IMR-90 (cell line): ENCODE measurements at regions not wholly inside any gene's neighbourhood (a gene's known extent, or its start where the extent isn't known, plus 50 kb on each side); places are given as distances from the start of the nearest gene placed in this dataset.
A peak's percentile ranks its signal among the peaks of the same experiment; 100 is the strongest.

ENCODE experiments used
- ATAC-seq: fragments of 200-7000 bp; cut with Tn5 transposase; 2 replicates; pipeline ENCODE4 v1.9.1; 2020; ENCODE audit warnings: low read depth, mild to moderate bottlenecking, moderate library complexity
- BruUV-seq: library from RNA; stranded (reverse); fragments of 400-500 nt; replicated peaks from 2 replicates; lab custom pipeline; 2021; lab: Mats Ljungman, UMichigan
- CTCF ChIA-PET: fragments of 300-600 bp; formaldehyde crosslinking; extraction: SDS; loops from one replicate; lab custom pipeline; 2021; ENCODE audit warnings: antibody characterized with exemption; lab: Yijun Ruan, JAX
- POLR2A ChIA-PET: fragments of 300-600 bp; sonication (Branson Sonifier 250); formaldehyde crosslinking; loops from one replicate; lab custom pipeline; 2022; ENCODE audit warnings: antibody characterized with exemption; ENCODE audit not compliant: unreplicated experiment; lab: Charles Lee
- DNase-seq: peaks from one replicate; pipeline ENCODE4 v3.0.0; 2013
- H2AFZ ChIP-seq: replicated peaks from 2 replicates; pipeline ENCODE3; 2013; ENCODE audit warnings: low read length, mild to moderate bottlenecking; ENCODE audit not compliant: poor library complexity
- H2AK5ac ChIP-seq: 2 replicates; pipeline ENCODE4 v1.6.1; 2013; ENCODE audit warnings: low read depth, low read length, inconsistent platforms
- H2AK9ac ChIP-seq: replicated peaks from 2 replicates; pipeline ENCODE3; 2013; ENCODE audit warnings: mild to moderate bottlenecking, low read depth, low read length, moderate library complexity; ENCODE audit not compliant: poor library complexity
- H2BK120ac ChIP-seq: 2 replicates; pipeline ENCODE4 v1.6.1; 2013; ENCODE audit warnings: low read depth, low read length, inconsistent platforms
- H2BK15ac ChIP-seq: 3 replicates; pipeline ENCODE4 v1.6.1; 2013; ENCODE audit warnings: low read depth, low read length, inconsistent platforms
- H2BK20ac ChIP-seq: 2 replicates; pipeline ENCODE4 v1.6.1; 2013; ENCODE audit warnings: low read depth, mild to moderate bottlenecking, inconsistent platforms, low read length, moderate library complexity
- H2BK5ac ChIP-seq: 2 replicates; pipeline ENCODE4 v1.6.1; 2013; ENCODE audit warnings: mild to moderate bottlenecking, low read depth, low read length, inconsistent platforms; ENCODE audit not compliant: poor library complexity, severe bottlenecking
- H3K14ac ChIP-seq: replicated peaks from 2 replicates; pipeline ENCODE4 v1.6.1; 2013; ENCODE audit warnings: low read depth, low read length, inconsistent platforms
- H3K18ac ChIP-seq: 2 replicates; pipeline ENCODE4 v1.6.1; 2013; ENCODE audit warnings: low read depth, low read length, control low read depth
- H3K23ac ChIP-seq: 2 replicates; pipeline ENCODE4 v1.6.1; 2013; ENCODE audit warnings: low read depth, low read length, inconsistent platforms
- H3K27ac ChIP-seq: 2 replicates; pipeline ENCODE4 v1.5.1; 2013; ENCODE audit warnings: mild to moderate bottlenecking, control low read depth, low read length; ENCODE audit not compliant: insufficient read depth
- H3K27me3 ChIP-seq: 2 replicates; pipeline ENCODE4 v1.6.1; 2013; ENCODE audit warnings: low read length; ENCODE audit not compliant: control insufficient read depth, insufficient read depth
- H3K36me3 ChIP-seq: 2 replicates; pipeline ENCODE4 v1.6.1; 2013; ENCODE audit warnings: low read length, mixed read lengths; ENCODE audit not compliant: control insufficient read depth, insufficient read depth
- H3K4ac ChIP-seq: 2 replicates; pipeline ENCODE4 v1.6.1; 2013; ENCODE audit warnings: low read depth, low read length, inconsistent platforms
- H3K4me1 ChIP-seq: 2 replicates; pipeline ENCODE4 v1.6.1; 2013; ENCODE audit warnings: low read length, mixed read lengths; ENCODE audit not compliant: control insufficient read depth, insufficient read depth
- H3K4me2 ChIP-seq: 2 replicates; pipeline ENCODE4 v1.6.1; 2013; ENCODE audit warnings: low read depth, mild to moderate bottlenecking, control low read depth, low read length, moderate library complexity
- H3K4me3 ChIP-seq: 2 replicates; pipeline ENCODE4 v1.5.1; 2013; ENCODE audit warnings: low read depth, mild to moderate bottlenecking, control low read depth, low read length, moderate library complexity; ENCODE audit not compliant: insufficient read depth
- H3K56ac ChIP-seq: 2 replicates; pipeline ENCODE4 v1.6.1; 2013; ENCODE audit warnings: low read length, inconsistent platforms; ENCODE audit not compliant: insufficient read depth; ENCODE audit errors: extremely low read depth
- H3K79me1 ChIP-seq, 2 experiments: 2 replicates each; pipeline ENCODE4 v1.6.1; 2013; ENCODE audit warnings: low read length in 2 of 2, inconsistent platforms in 1 of 2, low read depth in 1 of 2
- H3K9ac ChIP-seq: 2 replicates; pipeline ENCODE4 v1.6.1; 2013; ENCODE audit warnings: low read depth, low read length, control low read depth
- H3K9me1 ChIP-seq: 2 replicates; pipeline ENCODE4 v1.6.1; 2013; ENCODE audit warnings: low read length, inconsistent platforms; ENCODE audit not compliant: insufficient read depth
- H3K9me3 ChIP-seq: 2 replicates; pipeline ENCODE4 v1.6.1; 2013; ENCODE audit warnings: low read length; ENCODE audit not compliant: control insufficient read depth, insufficient read depth
- H4K20me1 ChIP-seq: 2 replicates; pipeline ENCODE4 v1.6.1; 2013; ENCODE audit warnings: low read length, inconsistent platforms; ENCODE audit not compliant: insufficient read depth
- H4K5ac ChIP-seq: 2 replicates; pipeline ENCODE4 v1.6.1; 2013; ENCODE audit warnings: mild to moderate bottlenecking, low read depth, low read length, control low read depth
- H4K8ac ChIP-seq, 2 experiments: 2 replicates each; pipeline ENCODE4 v1.6.1; 2013; ENCODE audit warnings: low read depth in 2 of 2, low read length in 2 of 2, control low read depth in 1 of 2, inconsistent platforms in 1 of 2
- H4K91ac ChIP-seq: 2 replicates; pipeline ENCODE4 v1.6.1; 2013; ENCODE audit warnings: low read depth, low read length, inconsistent platforms; ENCODE audit not compliant: insufficient read depth
- BHLHE40 ChIP-seq: fragments of 150-350 bp; IDR thresholded peaks from 2 replicates; pipeline ENCODE4 v1.6.1; 2016; ENCODE audit warnings: mild to moderate bottlenecking, low read depth, low read length
- CEBPB ChIP-seq: IDR thresholded peaks from 2 replicates; pipeline ENCODE4 v1.6.1; 2012; ENCODE audit warnings: low read depth, low read length, improper control_type of control experiment
- CHD1 ChIP-seq: IDR thresholded peaks from 2 replicates; pipeline ENCODE4 v1.6.1; 2012; ENCODE audit warnings: low read depth, low read length, improper control_type of control experiment
- FOS ChIP-seq: fragments of 150-350 bp; IDR thresholded peaks from 2 replicates; pipeline ENCODE4 v1.6.1; 2016; ENCODE audit warnings: low read depth, low read length
- MAFK ChIP-seq: IDR thresholded peaks from 2 replicates; pipeline ENCODE4 v1.6.1; 2012; ENCODE audit warnings: low read depth, low read length, improper control_type of control experiment
- MAZ ChIP-seq: IDR thresholded peaks from 2 replicates; pipeline ENCODE4 v1.6.1; 2012; ENCODE audit warnings: low read depth, mild to moderate bottlenecking, low read length, improper control_type of control experiment, moderate library complexity, borderline replicate concordance
- MXI1 ChIP-seq: IDR thresholded peaks from 2 replicates; pipeline ENCODE4 v1.6.1; 2012; ENCODE audit warnings: low read depth, mild to moderate bottlenecking, low read length, moderate library complexity, borderline replicate concordance
- NFE2L2 ChIP-seq: fragments of 150-350 bp; IDR thresholded peaks from 2 replicates; pipeline ENCODE4 v1.6.1; 2016; ENCODE audit warnings: low read depth, mild to moderate bottlenecking, low read length
- POLR2A ChIP-seq: IDR thresholded peaks from 2 replicates; pipeline ENCODE4 v1.6.1; 2012; ENCODE audit warnings: mild to moderate bottlenecking, low read depth, low read length
- RAD21 ChIP-seq: IDR thresholded peaks from 2 replicates; pipeline ENCODE4 v1.6.1; 2012; ENCODE audit warnings: low read length, improper control_type of control experiment
- RCOR1 ChIP-seq: IDR thresholded peaks from 2 replicates; pipeline ENCODE4 v1.6.1; 2012; ENCODE audit warnings: mild to moderate bottlenecking, low read length, improper control_type of control experiment; ENCODE audit not compliant: insufficient replicate concordance
- RFX5 ChIP-seq: IDR thresholded peaks from 2 replicates; pipeline ENCODE4 v1.8.0; 2012; ENCODE audit warnings: low read depth, mild to moderate bottlenecking, low read length, moderate library complexity
- SMC3 ChIP-seq: fragments of 150-350 bp; IDR thresholded peaks from 2 replicates; pipeline ENCODE4 v1.6.1; 2016; ENCODE audit warnings: low read depth, mild to moderate bottlenecking, antibody characterized with exemption, low read length, moderate library complexity
- USF2 ChIP-seq: fragments of 150-350 bp; IDR thresholded peaks from 2 replicates; pipeline ENCODE4 v1.6.1; 2017; ENCODE audit warnings: mild to moderate bottlenecking, antibody characterized with exemption, low read length, low read depth
- WGBS, 2 experiments: methylation state at CpG; one replicate each; pipeline versions ENCODE4 v1.1.5 to v1.1.7; 2013; ENCODE audit warnings: missing lambda C conversion rate in 2 of 2; ENCODE audit not compliant: insufficient read length in 1 of 2; ENCODE audit errors: extremely low coverage in 2 of 2; 5-methylcytosine and 5-hydroxymethylcytosine counted together
- dilution Hi-C: fragments of 300-500 bp; cut with HindIII; formaldehyde crosslinking; loops from one replicate; pipeline ENCODE4 v1.14.3; 2018; ENCODE audit warnings: low sequenced_read_pairs; ENCODE audit not compliant: unreplicated experiment
- in situ Hi-C: fragments of 300-500 bp; cut with MboI; formaldehyde crosslinking; loops from 3 replicates; pipeline ENCODE4 v1.14.3; 2019; ENCODE audit warnings: low sequenced_read_pairs, inconsistent platforms, mixed read lengths
- intact Hi-C: fragments of 100-400 bp; cut with micrococcal nuclease; formaldehyde crosslinking; loops from 2 replicates; pipeline ENCODE4 v1.10.0; 2022
- TF ChIP-seq, protein P1 (sequence below): conservative IDR thresholded peaks from 2 replicates; pipeline ENCODE4 v1.5.1; 2012; ENCODE audit warnings: mild to moderate bottlenecking, low read depth, low read length, improper control_type of control experiment
- TF ChIP-seq, protein P2 (sequence below): fragments of 150-350 bp; IDR thresholded peaks from 2 replicates; pipeline ENCODE4 v1.6.1; 2016; ENCODE audit warnings: low read depth, mild to moderate bottlenecking, low read length, moderate library complexity, borderline replicate concordance

DNA sequence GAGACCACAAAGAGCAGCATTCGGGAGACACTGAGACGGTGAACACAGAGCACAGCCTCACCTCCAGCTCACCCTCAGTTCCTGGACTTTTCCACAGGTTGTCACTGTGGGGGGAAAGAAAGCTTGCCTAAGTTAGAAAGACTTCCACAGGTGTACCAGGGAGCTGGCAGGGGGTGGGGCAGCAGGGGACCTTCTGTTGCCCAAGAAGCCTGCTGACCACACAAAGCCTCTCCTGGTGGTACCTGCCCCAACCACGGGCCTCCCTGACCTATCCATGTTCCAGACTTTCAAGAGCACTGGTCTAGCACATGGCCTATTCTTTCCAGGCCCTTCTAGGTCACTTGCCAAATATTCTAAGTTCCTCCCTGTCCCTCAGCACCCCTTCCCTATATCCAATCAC is 550.8 kb downstream of the BNC2 start:
- H3K56ac ChIP-seq, result no peak overlapping the region
- H3K4me2 ChIP-seq, result no peak overlapping the region
- no TSS peak for BruUV-seq
- intact Hi-C loops (no loop called here), in situ Hi-C loops (no loop called here), dilution Hi-C loops (no loop called here)
- 80% methylated on average over 1 of the region's 3 CpGs; no CpG with 5 or more reads in 1 of the 2 experiments for WGBS, 2 experiments
- no peaks in the 10 kb centered on the region for H3K79me1 ChIP-seq
- H3K27ac ChIP-seq, result no peak overlapping the region
- H4K8ac ChIP-seq, result no peak overlapping the region
- H3K9me3 ChIP-seq, result peaks cover 3% of the 10 kb centered on the region; the same call in 1 of the 2 replicates
- no peaks in the 10 kb centered on the region for H4K20me1 ChIP-seq
- H3K9me1 ChIP-seq, result no peaks in the 10 kb centered on the region; the same call in 1 of the 2 replicates
- DNase-seq (no peak), ATAC-seq (no peak)
- no peak overlapping the region for H4K91ac ChIP-seq
- H3K9ac ChIP-seq, result no peak overlapping the region
- no peak overlapping the region for H2BK20ac ChIP-seq
- no peak overlapping the region for H3K18ac ChIP-seq
- no peak overlapping the region for H2BK15ac ChIP-seq
- no peak overlapping the region for H4K5ac ChIP-seq
- H3K27me3 ChIP-seq, result no peaks in the 10 kb centered on the region; the same call in 1 of the 2 replicates
- ChIA-PET CTCF (no interaction called here), POLR2A (no interaction called here)
- no peak overlapping the region for H3K4me3 ChIP-seq
- no peak overlapping the region for H3K23ac ChIP-seq
- no peaks in the 10 kb centered on the region for H3K36me3 ChIP-seq
- peak overlapping the region; percentile 11 for H2AK5ac ChIP-seq
- H2AK9ac ChIP-seq, result no peak overlapping the region
- H2AFZ ChIP-seq, result no peak overlapping the region
- no peak overlapping the region for H3K14ac ChIP-seq
- TF ChIP-seq, protein P1, sequence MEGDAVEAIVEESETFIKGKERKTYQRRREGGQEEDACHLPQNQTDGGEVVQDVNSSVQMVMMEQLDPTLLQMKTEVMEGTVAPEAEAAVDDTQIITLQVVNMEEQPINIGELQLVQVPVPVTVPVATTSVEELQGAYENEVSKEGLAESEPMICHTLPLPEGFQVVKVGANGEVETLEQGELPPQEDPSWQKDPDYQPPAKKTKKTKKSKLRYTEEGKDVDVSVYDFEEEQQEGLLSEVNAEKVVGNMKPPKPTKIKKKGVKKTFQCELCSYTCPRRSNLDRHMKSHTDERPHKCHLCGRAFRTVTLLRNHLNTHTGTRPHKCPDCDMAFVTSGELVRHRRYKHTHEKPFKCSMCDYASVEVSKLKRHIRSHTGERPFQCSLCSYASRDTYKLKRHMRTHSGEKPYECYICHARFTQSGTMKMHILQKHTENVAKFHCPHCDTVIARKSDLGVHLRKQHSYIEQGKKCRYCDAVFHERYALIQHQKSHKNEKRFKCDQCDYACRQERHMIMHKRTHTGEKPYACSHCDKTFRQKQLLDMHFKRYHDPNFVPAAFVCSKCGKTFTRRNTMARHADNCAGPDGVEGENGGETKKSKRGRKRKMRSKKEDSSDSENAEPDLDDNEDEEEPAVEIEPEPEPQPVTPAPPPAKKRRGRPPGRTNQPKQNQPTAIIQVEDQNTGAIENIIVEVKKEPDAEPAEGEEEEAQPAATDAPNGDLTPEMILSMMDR, result no peak
- TF ChIP-seq MAFK (no peak), MXI1 (no peak), BHLHE40 (no peak), FOS (no peak), RCOR1 (no peak), CHD1 (no peak), RAD21 (no peak), RFX5 (no peak), SMC3 (no peak), CEBPB (no peak), NFE2L2 (no peak), MAZ (no peak), USF2 (no peak), POLR2A (no peak)
- TF ChIP-seq, protein P2, sequence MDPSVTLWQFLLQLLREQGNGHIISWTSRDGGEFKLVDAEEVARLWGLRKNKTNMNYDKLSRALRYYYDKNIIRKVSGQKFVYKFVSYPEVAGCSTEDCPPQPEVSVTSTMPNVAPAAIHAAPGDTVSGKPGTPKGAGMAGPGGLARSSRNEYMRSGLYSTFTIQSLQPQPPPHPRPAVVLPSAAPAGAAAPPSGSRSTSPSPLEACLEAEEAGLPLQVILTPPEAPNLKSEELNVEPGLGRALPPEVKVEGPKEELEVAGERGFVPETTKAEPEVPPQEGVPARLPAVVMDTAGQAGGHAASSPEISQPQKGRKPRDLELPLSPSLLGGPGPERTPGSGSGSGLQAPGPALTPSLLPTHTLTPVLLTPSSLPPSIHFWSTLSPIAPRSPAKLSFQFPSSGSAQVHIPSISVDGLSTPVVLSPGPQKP, result no peak
- no peak overlapping the region for H3K4ac ChIP-seq
- H2BK5ac ChIP-seq, result no peak overlapping the region
- H3K4me1 ChIP-seq, result peaks cover 7% of the 10 kb centered on the region
- H2BK120ac ChIP-seq, result no peak overlapping the region
